ENCODE measurements at regions not wholly inside any gene's neighbourhood (a gene's known extent, or its start where the extent isn't known, plus 50 kb on each side); places are given as distances from the start of the nearest gene placed in this dataset.

- peak in 1 of 56 donors; percentile 8 for DNase-seq
Observed at GRCh38 chr5:167816354-167816753, 475.1 kb upstream of the WWC1 start.

DNA sequence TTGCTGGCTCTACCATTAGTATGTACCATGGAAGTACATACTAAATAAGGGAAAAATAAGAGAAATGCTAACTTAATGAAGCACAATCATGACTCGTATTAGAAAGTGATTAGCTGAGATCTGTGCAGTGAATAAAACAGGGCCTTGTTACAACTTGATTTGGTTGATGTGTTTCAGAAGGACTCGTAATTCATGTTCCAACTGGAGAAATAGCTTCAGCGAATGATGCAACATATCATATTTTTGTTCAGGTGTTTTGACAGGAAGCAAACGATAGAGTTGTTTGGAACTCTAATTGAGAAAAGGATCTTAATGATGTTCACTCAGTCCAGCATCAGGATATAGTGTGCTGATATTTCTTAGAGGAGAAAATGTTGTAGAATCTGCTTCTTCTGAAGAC is 474.6 kb upstream of the WWC1 start:
- DNase-seq = no peak

DNA sequence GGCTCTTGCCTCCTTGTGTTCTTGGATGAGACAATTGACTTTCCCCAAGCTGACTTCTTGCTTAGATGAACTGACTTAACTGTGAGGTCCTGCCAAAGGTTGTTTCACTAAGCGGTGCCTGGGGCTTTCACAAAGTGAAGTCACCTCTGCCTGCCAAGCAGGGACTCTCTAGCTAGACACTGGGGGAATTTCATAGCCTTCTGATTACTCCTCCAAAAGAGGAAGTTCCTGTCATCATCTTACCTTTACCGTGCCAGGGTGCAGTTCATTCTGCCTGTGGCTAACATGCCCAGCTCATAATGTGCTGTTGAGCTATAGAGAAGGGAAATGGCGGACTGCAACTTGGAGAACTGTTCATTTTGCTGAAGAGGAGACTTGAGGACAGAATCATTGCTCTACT is 472.0 kb upstream of the WWC1 start:
- no peak for DNase-seq

GRCh38 chr5:167820101-167820990 is 471.1 kb upstream of the WWC1 start:
- DNase-seq = no peak

- no peak for DNase-seq
Observed at GRCh38 chr5:167821151-167821550, 470.3 kb upstream of the WWC1 start.

DNA sequence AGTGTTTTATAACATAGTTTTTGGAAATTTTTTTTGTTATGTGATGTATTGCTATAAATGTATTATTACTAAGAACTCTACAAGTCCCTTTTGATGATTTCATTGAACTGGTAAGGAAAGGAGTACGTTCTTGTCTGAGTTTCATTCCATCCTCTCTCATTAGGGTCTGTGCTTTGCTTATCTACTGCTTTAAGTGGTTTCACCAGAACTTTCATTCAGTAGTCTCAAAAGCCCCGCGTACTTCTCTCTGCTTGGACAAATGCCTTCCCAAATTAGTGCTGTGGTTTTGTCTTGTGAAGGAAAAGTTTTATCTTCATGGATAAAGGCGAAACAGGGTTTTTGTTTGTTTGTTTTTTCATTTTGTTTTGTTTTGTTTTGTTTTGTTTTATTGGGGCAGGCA is 469.8 kb upstream of the WWC1 start:
- DNase-seq = no peak

DNA sequence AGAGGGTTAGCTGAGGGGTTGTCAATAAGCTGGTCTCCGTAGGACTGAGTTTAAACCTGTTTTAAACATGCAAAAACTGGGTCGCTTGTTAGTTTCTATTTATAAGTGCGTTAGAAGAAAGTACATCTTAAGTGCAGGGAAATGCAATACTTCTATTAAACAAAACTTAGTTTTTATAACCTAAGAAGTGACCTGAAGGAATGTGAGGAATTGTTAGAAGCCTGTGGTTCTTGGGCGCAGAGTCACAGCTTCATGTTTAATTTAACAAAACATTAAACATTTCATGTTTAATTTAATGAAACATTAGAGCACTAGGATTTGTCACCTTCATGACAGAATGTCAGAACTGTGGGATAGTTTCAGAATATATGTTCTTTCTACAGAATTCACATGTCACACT is 469.2 kb upstream of the WWC1 start:
- DNase-seq = no peak

GRCh38 chr5:167823405-167823804 is 468.0 kb upstream of the WWC1 start:
- DNase-seq = no peak

DNA sequence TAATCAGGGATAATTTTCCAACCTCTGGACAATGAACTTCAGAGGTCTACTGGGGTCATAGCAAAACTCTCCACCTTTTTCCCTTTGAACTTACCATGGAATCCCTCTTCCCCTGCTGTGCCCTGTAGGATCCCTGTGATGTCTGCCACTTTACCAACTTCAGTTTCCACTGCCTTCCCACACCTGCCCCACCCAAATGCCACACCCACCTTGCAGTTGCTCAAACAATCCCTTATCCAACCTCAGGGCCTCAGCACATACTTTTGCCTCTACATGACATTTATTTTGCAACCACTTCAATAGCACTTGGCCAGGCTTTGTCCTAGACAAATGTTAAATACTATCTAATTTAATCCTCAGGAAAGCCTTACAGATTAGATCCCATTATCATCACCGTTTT is 463.7 kb upstream of the WWC1 start:
- no peak for DNase-seq

DNA sequence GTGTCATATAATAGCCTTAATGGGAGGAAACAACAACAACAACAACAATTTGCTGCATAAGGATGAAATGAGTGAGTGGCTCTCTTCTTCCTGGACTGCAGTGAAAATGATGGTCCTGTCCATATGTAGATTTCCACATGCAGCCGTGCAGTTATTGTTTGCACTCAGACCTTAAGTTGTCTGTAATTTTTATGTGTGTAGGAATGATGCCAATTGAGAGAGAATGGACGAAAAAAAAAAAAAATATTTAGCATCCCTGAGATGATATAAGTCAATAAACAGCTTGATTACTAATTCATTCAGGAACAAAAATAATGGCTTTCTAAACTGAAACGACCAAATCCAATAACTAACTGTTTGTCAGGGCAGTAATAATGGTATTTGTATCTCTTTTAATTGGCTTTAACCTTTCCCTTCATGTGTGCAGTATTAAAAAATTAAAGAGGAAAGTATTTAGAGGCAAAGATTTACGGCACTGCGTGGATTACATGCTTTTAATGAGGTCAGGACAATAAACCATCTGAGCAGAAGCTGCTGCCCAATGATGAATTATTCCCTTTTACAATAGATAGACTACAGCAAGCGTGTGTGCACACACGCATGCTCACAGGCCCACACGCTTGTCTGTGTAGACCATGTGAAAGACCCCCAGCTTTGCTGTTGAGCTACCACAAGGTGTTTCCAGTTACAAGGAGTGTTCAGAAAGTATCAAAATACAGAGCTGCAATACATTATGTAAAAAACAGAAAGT is 459.5 kb upstream of the WWC1 start:
- DNase-seq = no peak

DNA sequence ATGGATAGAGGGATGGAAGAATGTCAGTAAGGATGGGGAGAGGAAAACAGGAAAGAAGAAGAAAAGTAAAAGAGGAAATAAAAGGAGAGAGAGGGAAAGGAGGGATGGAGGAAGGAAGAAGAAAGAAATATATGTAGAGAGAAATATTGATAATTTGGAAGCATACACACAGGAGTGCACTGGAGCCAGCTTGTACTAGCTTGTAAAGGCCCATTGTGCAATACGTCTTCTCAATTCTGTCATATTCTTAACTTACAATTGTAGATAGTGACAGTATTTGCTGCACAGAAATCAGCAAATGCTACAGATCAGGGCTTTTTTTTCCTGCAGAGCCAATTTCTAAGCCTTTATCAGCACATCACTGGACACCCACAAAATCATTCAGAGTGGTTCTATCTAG is 458.8 kb upstream of the WWC1 start:
- no peak for DNase-seq

- no peak for DNase-seq
Observed at GRCh38 chr5:167833456-167833855, 458.0 kb upstream of the WWC1 start.

GRCh38 chr5:167835146-167835545 is 456.3 kb upstream of the WWC1 start:
- DNase-seq = no peak

DNA sequence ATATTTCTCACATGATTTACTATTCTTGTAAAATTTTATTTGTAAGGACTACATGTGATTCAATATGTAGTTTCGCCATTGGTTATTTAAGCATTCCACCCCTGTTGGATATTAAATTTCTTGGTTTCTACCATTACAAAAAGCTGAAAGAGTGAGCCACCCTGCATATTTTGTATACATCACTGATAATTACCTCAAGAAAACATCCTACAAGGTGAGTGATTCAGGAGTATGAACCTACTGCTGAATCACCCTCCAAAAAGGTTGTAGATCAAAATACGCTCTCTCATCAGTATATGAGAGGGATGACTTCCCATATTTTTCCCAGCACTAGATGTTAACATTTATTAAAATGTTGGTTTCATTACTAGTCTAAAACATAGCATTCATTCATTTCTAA is 454.3 kb upstream of the WWC1 start:
- no peak for DNase-seq

- DNase-seq = no peak
Observed at GRCh38 chr5:167839065-167839464, 452.4 kb upstream of the WWC1 start.

- DNase-seq = no peak
Observed at GRCh38 chr5:167840527-167841130, 450.8 kb upstream of the WWC1 start.

DNA sequence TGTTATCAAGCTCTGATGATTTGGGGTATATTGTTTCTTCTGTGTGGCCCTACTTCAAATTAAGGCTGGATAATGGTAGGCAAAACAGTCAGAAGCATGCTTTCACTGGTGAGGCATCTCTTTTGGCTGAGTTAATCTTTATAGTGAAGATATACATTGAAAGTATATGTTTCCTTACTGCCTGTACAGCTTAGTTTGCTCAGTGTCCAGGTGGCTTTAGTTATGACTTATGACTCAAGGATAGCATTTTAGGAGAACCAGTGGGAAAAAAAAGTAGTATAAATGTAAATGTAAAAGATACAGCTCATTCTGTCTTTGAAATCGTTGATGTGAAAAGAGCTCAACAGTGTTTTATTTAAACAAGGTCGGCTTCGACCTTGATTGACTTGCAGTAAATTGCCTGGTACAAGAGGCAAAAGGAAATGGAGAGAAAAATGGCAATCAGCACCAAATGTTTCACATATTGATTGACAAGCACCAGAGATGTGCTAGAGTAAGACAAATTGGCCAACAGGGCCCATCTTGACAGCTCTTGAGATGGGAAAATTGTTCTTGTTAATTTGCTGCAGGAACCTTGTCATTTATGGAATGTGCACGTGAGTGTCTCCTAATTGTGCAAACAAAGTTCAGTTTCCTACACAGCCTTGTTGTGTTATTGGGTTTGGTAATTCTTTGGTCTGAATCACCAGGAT is 447.4 kb upstream of the WWC1 start:
- DNase-seq = no peak

GRCh38 chr5:167845952-167846351 is 445.5 kb upstream of the WWC1 start:
- no peak for DNase-seq

GRCh38 chr5:167849874-167850273 is 441.6 kb upstream of the WWC1 start:
- DNase-seq = no peak

DNA sequence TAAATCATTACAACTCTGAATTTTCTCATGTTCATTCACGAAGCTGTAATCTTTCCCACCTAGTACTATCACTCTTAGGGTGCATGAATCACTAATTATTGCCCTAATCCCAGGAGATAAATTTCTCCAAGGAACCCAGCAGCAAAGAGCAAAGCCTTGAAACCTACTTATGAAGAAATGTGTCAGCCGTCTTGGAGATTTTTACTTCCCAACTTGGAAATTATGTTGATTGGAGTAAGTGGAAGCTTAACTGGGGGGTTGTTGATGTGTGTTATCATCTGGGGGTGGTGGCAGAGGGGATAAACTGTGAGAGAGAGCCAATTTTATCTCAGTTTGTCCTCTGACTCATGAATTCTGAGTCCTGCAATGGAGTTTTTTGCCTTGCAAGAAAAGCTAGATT is 440.5 kb upstream of the WWC1 start:
- DNase-seq = no peak

- no peak for DNase-seq
Observed at GRCh38 chr5:167851416-167851815, 440.0 kb upstream of the WWC1 start.

DNA sequence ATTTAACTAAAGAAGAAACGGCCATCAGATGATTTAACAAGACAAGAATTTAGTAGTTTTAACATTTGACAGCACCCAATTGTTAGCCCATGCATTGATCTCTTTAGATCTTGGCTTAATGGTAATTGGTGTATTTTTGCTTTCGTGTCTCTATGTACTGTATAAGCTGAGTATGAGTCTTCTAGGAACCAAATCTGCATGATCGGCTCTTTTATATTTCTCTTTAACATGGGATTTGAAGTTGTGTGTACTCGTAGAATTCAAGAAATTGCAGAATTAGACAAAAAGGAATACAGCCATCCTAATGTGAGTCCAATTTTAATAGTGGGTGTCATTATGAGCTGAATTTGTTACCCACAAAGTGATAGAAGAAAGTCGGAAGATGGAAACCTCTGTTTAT is 438.9 kb upstream of the WWC1 start:
- DNase-seq = no peak

Measured in amygdala (tissue), 56 donors.